GM12892 (cell line): ENCODE measurements at regions not wholly inside any gene's neighbourhood (a gene's known extent, or its start where the extent isn't known, plus 50 kb on each side); places are given as distances from the start of the nearest gene placed in this dataset.

Source experiments
- POLR2A ChIP-seq: IDR thresholded peaks from 2 replicates; pipeline ENCODE4 v1.6.1; 2011; ENCODE audit warnings: low read depth, low read length, control low read depth
- TAF1 ChIP-seq: IDR thresholded peaks from 2 replicates; pipeline ENCODE4 v1.6.1; 2011; ENCODE audit warnings: low read depth, mild to moderate bottlenecking, control low read depth, low read length, borderline replicate concordance

DNA sequence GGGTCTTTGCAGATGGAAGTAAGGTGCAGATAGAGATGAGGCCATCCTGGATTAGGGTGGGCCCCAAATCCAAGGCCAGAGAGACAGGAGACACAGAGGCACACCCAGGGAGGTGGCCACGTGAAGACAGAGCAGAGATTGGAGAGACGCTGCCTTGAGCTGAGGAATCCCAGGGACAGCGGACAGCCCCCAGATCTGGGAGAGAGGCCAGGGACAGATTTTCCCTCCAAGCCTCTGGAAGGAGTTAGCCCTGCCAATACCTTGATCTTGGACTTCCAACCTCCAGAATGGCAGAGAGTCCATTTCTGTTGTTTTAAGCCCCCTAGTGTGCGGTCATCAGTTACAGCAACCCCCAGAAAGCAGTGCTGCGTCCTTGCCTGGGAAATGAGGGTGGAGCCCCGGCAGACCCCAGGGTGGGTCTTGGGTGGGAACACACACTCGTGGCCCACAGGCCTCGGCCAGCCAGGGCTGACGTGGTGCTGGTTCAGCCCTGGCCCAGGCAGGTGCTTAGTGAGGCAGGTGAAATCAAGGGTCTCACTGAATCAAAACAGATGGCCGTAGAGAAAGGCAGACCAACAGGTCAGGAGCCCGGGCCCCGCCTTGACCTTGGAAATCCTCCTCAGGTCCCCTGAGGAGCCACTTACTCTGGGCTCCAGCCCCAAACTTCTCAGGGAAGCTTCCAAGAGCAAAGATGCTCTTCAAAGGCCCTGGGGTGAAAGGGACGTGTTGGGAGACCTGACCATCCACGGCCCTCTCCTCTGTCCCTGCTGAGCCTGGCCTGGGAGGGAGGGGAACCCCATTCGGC lies 169.3 kb downstream of the RBFOX3 start:
- TF ChIP-seq POLR2A, result no peak
- no peak for TF ChIP-seq TAF1
